Uterus (tissue), 3 donors: ENCODE measurements at regions not wholly inside any gene's neighbourhood (a gene's known extent, or its start where the extent isn't known, plus 50 kb on each side); places are given as distances from the start of the nearest gene placed in this dataset.
"Not testable (repeated sequence)": the region's sequence is repeated elsewhere in the genome, so short reads cannot be mapped to it uniquely, and the experiment has no call there.

Experiments used
- DNase-seq, 2 donors: peaks; one replicate each; pipeline ENCODE4 v3.0.0-alpha.2; 2019 to 2020
- H3K27ac ChIP-seq, 2 donors: fragments of 200-600 bp; sonication (generic); 1 replicate in 1 of 2; 2 replicates in 1 of 2; pipeline ENCODE4 v1.5.1; 2016 to 2018
- H3K27me3 ChIP-seq, 2 donors: fragments of 200-600 bp; sonication (generic); one replicate each; pipeline ENCODE4 v1.5.1; 2018 to 2019; ENCODE audit warnings: control low read depth in 1 of 2
- H3K36me3 ChIP-seq, 2 donors: fragments of 200-600 bp; sonication (generic); one replicate each; pipeline ENCODE4 v1.5.1; 2019; ENCODE audit warnings: control low read depth in 1 of 2
- H3K4me1 ChIP-seq, 2 donors: fragments of 200-600 bp; sonication (generic); one replicate each; pipeline ENCODE4 v1.5.1; 2018 to 2019; ENCODE audit warnings: control low read depth in 1 of 2
- H3K4me3 ChIP-seq, 2 donors: fragments of 200-600 bp; sonication (generic); 1 replicate in 1 of 2; 2 replicates in 1 of 2; pipeline ENCODE4 v1.5.1; 2018 to 2019; ENCODE audit warnings: mild to moderate bottlenecking in 1 of 2
- H3K9me3 ChIP-seq, 2 donors: fragments of 200-600 bp; sonication (generic); one replicate each; pipeline ENCODE4 v1.5.1; 2019; ENCODE audit warnings: control low read depth in 1 of 2
- POLR2A ChIP-seq, 2 donors: fragments of 450-650 bp; IDR thresholded peaks; one replicate each; pipeline ENCODE4 v1.6.1; 2016; ENCODE audit warnings: antibody characterized with exemption in 2 of 2, mild to moderate bottlenecking in 1 of 2, moderate library complexity in 1 of 2
- intact Hi-C: fragments of 100-400 bp; cut with DNase I; formaldehyde crosslinking; loops from one replicate; pipeline ENCODE4 v1.15.1; 2023; ENCODE audit warnings: low total_unique reads
- TF ChIP-seq, protein P1 (sequence below), 4 experiments: fragments of 200-600 bp in 2 of 4; fragments of 450-650 bp in 2 of 4; sonication (generic) in 2 of 4; IDR thresholded peaks; one replicate each; pipeline ENCODE4 v1.5.1; 2016 to 2019; ENCODE audit warnings: antibody characterized with exemption in 4 of 4, mild to moderate bottlenecking in 2 of 4, moderate library complexity in 1 of 4
- donor health status: DM: yes; HTN: yes; CAD: no.

DNA sequence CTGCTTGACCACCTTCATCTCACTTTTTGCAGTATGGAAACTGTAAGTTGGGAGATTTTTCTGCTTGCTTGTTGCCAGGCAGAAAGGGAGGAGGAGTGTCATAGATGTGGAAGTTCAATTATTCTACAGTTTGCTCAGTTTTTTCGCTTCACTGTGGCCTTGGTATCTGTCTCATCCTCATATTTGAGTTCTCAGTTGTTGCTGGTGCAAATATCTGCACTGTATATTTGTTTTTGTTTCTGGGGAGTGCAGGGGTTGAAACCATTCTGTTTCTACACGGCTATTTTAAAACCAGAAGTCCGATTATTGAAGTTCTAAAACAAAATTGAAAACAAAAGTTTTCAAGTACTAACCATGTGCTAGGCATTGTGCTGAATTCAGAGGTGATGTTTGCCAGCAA is 153.4 kb downstream of the JRKL start:
- no peaks in the 10 kb centered on the region for H3K4me1 ChIP-seq
- TF ChIP-seq, protein P1, sequence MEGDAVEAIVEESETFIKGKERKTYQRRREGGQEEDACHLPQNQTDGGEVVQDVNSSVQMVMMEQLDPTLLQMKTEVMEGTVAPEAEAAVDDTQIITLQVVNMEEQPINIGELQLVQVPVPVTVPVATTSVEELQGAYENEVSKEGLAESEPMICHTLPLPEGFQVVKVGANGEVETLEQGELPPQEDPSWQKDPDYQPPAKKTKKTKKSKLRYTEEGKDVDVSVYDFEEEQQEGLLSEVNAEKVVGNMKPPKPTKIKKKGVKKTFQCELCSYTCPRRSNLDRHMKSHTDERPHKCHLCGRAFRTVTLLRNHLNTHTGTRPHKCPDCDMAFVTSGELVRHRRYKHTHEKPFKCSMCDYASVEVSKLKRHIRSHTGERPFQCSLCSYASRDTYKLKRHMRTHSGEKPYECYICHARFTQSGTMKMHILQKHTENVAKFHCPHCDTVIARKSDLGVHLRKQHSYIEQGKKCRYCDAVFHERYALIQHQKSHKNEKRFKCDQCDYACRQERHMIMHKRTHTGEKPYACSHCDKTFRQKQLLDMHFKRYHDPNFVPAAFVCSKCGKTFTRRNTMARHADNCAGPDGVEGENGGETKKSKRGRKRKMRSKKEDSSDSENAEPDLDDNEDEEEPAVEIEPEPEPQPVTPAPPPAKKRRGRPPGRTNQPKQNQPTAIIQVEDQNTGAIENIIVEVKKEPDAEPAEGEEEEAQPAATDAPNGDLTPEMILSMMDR (IDR thresholded peaks at IDR 0.05): no peak
- TF ChIP-seq POLR2A (IDR thresholded peaks at IDR 0.05): no peak
- no peaks in the 10 kb centered on the region for H3K9me3 ChIP-seq
- intact Hi-C loops: no loop called here
- DNase-seq: no peak
- H3K27me3 ChIP-seq: peaks cover 0 to 3% of the 10 kb centered on the region in 2 donors
- no peak overlapping the region for H3K27ac ChIP-seq
- H3K36me3 ChIP-seq: no peaks in the 10 kb centered on the region
- H3K4me3 ChIP-seq: no peak overlapping the region

DNA sequence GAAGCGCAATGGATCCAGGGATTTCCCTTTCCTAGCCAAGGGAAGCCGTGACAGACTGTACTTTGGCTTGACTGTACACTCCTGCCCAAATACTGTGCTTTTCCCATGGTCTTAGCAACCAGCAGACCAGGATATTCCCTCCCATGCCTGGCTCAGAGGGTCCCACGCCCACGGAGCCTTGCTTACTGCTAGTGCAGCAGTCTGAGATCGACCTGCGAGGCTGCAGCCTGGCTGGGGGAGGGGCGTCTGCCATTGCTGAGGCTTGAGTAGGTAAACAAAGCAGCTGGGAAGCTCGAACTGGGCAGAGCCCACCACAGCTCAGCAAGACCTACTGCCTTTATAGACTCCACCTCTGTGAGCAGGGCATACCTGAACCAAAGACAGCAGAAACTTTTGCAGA is 155.4 kb downstream of the JRKL start:
- H3K4me3 ChIP-seq, H3K27me3 ChIP-seq, H3K9me3 ChIP-seq, H3K36me3 ChIP-seq, H3K4me1 ChIP-seq, DNase-seq, H3K27ac ChIP-seq, intact Hi-C loops: not testable (repeated sequence)

DNA sequence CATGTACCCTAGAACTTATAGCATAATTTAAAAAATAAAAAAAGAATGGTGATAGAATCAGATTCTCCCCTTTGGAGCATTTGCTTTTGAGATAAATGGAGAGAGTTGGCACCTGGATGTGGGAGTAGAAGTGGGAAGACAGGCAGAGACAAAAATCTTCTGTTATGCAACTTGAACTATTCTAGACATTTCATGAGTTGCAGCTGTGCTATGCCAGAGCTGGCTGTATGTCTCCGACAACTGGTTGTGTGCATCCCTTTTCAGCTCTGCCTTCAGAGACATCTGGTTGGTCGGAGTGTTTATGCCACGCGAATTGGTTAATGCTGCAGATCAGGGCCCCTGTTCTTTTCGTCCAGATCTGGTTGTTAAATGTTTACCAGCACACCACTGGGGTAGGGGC is 161.3 kb downstream of the JRKL start:
- Histone ChIP-seq H3K4me3 (no peak overlapping the region), H3K9me3 (no peaks in the 10 kb centered on the region), H3K27me3 (no peaks in the 10 kb centered on the region), H3K36me3 (no peaks in the 10 kb centered on the region), H3K27ac (no peak overlapping the region), H3K4me1 (no peaks in the 10 kb centered on the region)
- TF ChIP-seq, protein P1 (IDR thresholded peaks at IDR 0.05): no peak
- TF ChIP-seq POLR2A (IDR thresholded peaks at IDR 0.05): no peak
- no peak for DNase-seq
- intact Hi-C loops: no loop called here

DNA sequence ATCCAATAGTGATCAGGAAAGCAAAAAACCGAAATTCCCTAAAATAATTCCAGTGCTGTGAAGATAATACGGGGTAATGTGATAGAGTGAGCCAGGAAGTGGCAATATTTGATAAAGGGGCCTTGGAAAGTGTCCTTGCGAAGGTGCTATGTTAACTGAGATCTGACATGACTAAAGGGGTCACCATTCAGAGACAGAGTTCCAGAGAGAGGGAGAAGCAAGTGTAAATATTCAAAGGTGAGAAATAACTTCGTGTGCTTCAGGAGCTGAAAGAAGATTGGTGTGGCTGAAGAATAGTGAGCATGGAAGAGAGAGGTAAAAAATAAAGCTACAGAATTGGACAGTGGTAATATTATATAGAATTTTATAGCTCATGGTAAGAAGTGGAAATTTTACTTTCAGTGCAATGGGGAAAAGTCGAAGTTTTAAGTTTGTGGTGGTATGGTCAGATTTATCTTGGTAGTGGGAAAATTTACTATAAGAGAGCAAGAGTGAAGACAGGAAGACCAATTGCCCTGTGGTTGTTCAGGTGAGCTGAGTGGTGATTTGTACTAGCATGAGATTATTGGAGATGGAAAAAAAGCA is 164.5 kb downstream of the JRKL start:
- no peaks in the 10 kb centered on the region for H3K36me3 ChIP-seq
- no peaks in the 10 kb centered on the region for H3K4me1 ChIP-seq
- no peak for TF ChIP-seq POLR2A (IDR thresholded peaks at IDR 0.05)
- TF ChIP-seq, protein P1 (IDR thresholded peaks at IDR 0.05): no peak
- no peak for DNase-seq
- intact Hi-C loops: no loop called here
- H3K27ac ChIP-seq: no peak overlapping the region
- no peaks in the 10 kb centered on the region for H3K9me3 ChIP-seq
- H3K27me3 ChIP-seq: no peaks in the 10 kb centered on the region
- H3K4me3 ChIP-seq: no peak overlapping the region

DNA sequence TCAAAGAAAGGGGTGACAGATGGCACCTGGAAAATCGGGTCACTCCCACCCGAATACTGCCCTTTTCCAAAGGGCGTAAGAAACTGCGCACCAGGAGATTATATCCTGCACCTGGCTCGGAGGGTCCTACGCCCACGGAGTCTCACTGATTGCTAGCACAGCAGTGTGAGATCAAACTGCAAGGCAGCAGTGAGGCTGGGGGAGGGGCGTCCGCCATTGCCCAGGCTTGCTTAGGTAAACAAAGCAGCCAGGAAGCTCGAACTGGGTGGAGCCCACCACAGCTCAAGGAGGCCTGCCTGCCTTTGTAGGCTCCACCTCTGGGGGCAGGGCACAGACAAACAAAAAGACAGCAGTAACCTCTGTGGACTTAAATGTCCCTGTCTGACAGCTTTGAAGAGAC is 166.0 kb downstream of the JRKL start:
- H3K4me1 ChIP-seq, H3K4me3 ChIP-seq, DNase-seq, H3K27me3 ChIP-seq, intact Hi-C loops, H3K36me3 ChIP-seq, H3K9me3 ChIP-seq, H3K27ac ChIP-seq: not testable (repeated sequence)

DNA sequence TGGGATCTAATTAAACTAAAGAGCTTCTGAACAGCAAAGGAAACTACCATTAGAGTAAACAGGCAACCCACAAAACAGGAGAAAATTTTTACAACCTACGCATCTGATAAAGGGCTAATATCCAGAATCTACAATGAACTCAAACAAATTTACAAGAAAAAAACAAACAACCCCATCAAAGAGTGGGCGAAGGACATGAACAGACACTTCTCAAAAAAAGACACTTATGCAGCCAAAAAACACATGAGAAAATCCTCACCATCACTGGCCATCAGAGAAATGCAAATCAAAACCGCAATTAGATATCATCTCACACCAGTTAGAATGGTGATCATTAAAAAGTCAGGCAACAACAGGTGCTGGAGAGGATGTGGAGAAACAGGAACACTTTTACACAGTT is 170.9 kb downstream of the JRKL start:
- H3K27ac ChIP-seq, H3K4me1 ChIP-seq, intact Hi-C loops, H3K9me3 ChIP-seq, H3K4me3 ChIP-seq, H3K36me3 ChIP-seq, DNase-seq, H3K27me3 ChIP-seq: not testable (repeated sequence)

DNA sequence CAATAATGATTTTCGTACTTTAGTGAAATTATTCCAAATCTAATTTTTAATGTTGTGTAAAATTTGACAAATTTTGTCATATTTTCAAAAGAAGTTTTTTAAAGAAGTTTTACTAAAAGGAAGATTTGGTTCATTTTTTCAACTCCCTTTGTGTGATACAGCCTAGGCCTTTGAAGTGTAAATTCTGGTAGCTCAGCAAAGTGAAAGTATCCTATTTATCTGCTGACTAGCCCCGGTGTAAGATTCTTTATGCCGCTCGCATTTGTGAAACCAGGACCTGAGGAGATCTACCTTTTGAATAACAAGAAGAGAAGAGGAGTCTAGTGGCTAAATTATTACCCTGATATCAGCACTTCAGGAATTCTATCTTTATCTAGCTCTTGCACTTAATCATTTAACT is 177.4 kb downstream of the JRKL start:
- no peak overlapping the region for H3K4me3 ChIP-seq
- DNase-seq: no peak
- intact Hi-C loops: no loop called here

More for the DNA sequence above, 177.4 kb downstream of the JRKL start:
- Histone ChIP-seq H3K27me3 (no peaks in the 10 kb centered on the region), H3K4me1 (no peaks in the 10 kb centered on the region), H3K36me3 (no peaks in the 10 kb centered on the region), H3K9me3 (no peaks in the 10 kb centered on the region), H3K27ac (no peak overlapping the region)
- TF ChIP-seq POLR2A (IDR thresholded peaks at IDR 0.05): no peak
- TF ChIP-seq, protein P1 (IDR thresholded peaks at IDR 0.05): no peak
